Liver (tissue), 7 donors: ENCODE measurements at regions not wholly inside any gene's neighbourhood (a gene's known extent, or its start where the extent isn't known, plus 50 kb on each side); places are given as distances from the start of the nearest gene placed in this dataset.

Experiments used
- DNase-seq: peaks from one replicate; pipeline ENCODE4 v3.0.0-alpha.2; 2017; ENCODE audit warnings: low spot score
- H3K27ac ChIP-seq, 2 donors: one replicate each; pipeline ENCODE4 v1.7.0; 2013; ENCODE audit warnings: inconsistent platforms in 2 of 2, low read length in 2 of 2, control low read depth in 1 of 2, low read depth in 1 of 2, mild to moderate bottlenecking in 1 of 2
- H3K27me3 ChIP-seq, 4 donors: one replicate each; pipeline versions ENCODE4 v1.6.1 to v1.7.0; 2013; ENCODE audit warnings: low read length in 3 of 4, inconsistent platforms in 1 of 4, mild to moderate bottlenecking in 1 of 4, moderate library complexity in 1 of 4; ENCODE audit not compliant: control insufficient read depth in 4 of 4, insufficient read depth in 4 of 4
- H3K36me3 ChIP-seq, 4 donors: one replicate each; pipeline versions ENCODE4 v1.6.1 to v1.7.0; 2013; ENCODE audit warnings: low read length in 3 of 4, mild to moderate bottlenecking in 3 of 4, low read depth in 1 of 4, moderate library complexity in 1 of 4; ENCODE audit not compliant: control insufficient read depth in 4 of 4, insufficient read depth in 3 of 4
- H3K4me1 ChIP-seq, 4 donors: one replicate each; pipeline versions ENCODE4 v1.6.1 to v1.7.0; 2013; ENCODE audit warnings: low read length in 3 of 4, mild to moderate bottlenecking in 3 of 4, moderate library complexity in 1 of 4; ENCODE audit not compliant: control insufficient read depth in 4 of 4, insufficient read depth in 4 of 4
- H3K4me3 ChIP-seq, 3 donors: one replicate each; pipeline versions ENCODE4 v1.6.1 to v1.7.0; 2013; ENCODE audit warnings: low read length in 3 of 3, control low read depth in 1 of 3, low read depth in 1 of 3, mild to moderate bottlenecking in 1 of 3
- H3K9ac ChIP-seq, 2 donors: one replicate each; pipeline ENCODE4 v1.7.0; 2013; ENCODE audit warnings: low read length in 2 of 2, mild to moderate bottlenecking in 2 of 2, moderate library complexity in 2 of 2, control low read depth in 1 of 2, low read depth in 1 of 2
- H3K9me3 ChIP-seq, 4 donors: one replicate each; pipeline versions ENCODE4 v1.6.1 to v1.7.0; 2013; ENCODE audit warnings: low read length in 3 of 4; ENCODE audit not compliant: control insufficient read depth in 4 of 4
- EGR1 ChIP-seq, 2 donors: IDR thresholded peaks; 2 replicates each; pipeline ENCODE4 v1.6.1; 2016 to 2018; ENCODE audit warnings: antibody characterized with exemption in 2 of 2, low read depth in 2 of 2
- FOXA1 ChIP-seq: IDR thresholded peaks from 2 replicates; pipeline ENCODE4 v1.6.1; 2016; ENCODE audit warnings: antibody characterized with exemption
- FOXA2 ChIP-seq: IDR thresholded peaks from 2 replicates; pipeline ENCODE4 v1.6.1; 2016; ENCODE audit warnings: antibody characterized with exemption
- GABPA ChIP-seq, 2 donors: IDR thresholded peaks in 1 of 2; conservative IDR thresholded peaks in 1 of 2; 2 replicates each; pipeline ENCODE4 v1.6.1; 2016; ENCODE audit warnings: antibody characterized with exemption in 2 of 2, mild to moderate bottlenecking in 1 of 2, moderate library complexity in 1 of 2
- HNF4A ChIP-seq, 2 donors: conservative IDR thresholded peaks; 2 replicates each; pipeline ENCODE4 v1.6.1; 2016; ENCODE audit warnings: antibody characterized with exemption in 2 of 2, mild to moderate bottlenecking in 2 of 2
- HNF4G ChIP-seq: IDR thresholded peaks from 2 replicates; pipeline ENCODE4 v1.6.1; 2016; ENCODE audit warnings: antibody characterized with exemption
- JUND ChIP-seq, 2 donors: IDR thresholded peaks; 2 replicates each; pipeline ENCODE4 v1.6.1; 2016; ENCODE audit warnings: antibody characterized with exemption in 2 of 2
- NR2F2 ChIP-seq: IDR thresholded peaks from 2 replicates; pipeline ENCODE4 v1.6.1; 2016; ENCODE audit warnings: antibody characterized with exemption
- RAD21 ChIP-seq, 2 donors: IDR thresholded peaks; 2 replicates each; pipeline ENCODE4 v1.6.1; 2016; ENCODE audit warnings: antibody characterized with exemption in 2 of 2, mild to moderate bottlenecking in 2 of 2
- RXRA ChIP-seq, 2 donors: IDR thresholded peaks; 2 replicates each; pipeline ENCODE4 v1.6.1; 2017 to 2018; ENCODE audit warnings: antibody characterized with exemption in 2 of 2, mild to moderate bottlenecking in 1 of 2
- SP1 ChIP-seq: IDR thresholded peaks from 2 replicates; pipeline ENCODE4 v1.6.1; 2018; ENCODE audit warnings: antibody characterized with exemption, mild to moderate bottlenecking
- TAF1 ChIP-seq: conservative IDR thresholded peaks from 2 replicates; pipeline ENCODE4 v1.6.1; 2016; ENCODE audit warnings: antibody characterized with exemption, mild to moderate bottlenecking
- YY1 ChIP-seq: IDR thresholded peaks from 2 replicates; pipeline ENCODE4 v1.6.1; 2016; ENCODE audit warnings: antibody characterized with exemption, mild to moderate bottlenecking
- WGBS: extraction: QIAGEN DNeasy Blood & Tissue Kit; methylation state at CpG from one replicate; pipeline ENCODE4 v1.1.7; 2013; 5-methylcytosine and 5-hydroxymethylcytosine counted together
- TF ChIP-seq, protein P1 (sequence below): IDR thresholded peaks from 2 replicates; pipeline ENCODE4 v1.6.1; 2016; ENCODE audit warnings: antibody characterized with exemption
- TF ChIP-seq, protein P2 (sequence below): IDR thresholded peaks from 2 replicates; pipeline ENCODE4 v1.6.1; 2016; ENCODE audit warnings: antibody characterized with exemption, mild to moderate bottlenecking
- TF ChIP-seq, protein P3 (sequence below): IDR thresholded peaks from 2 replicates; pipeline ENCODE4 v1.6.1; 2016; ENCODE audit warnings: antibody characterized with exemption
- TF ChIP-seq, protein P4 (sequence below): IDR thresholded peaks from 2 replicates; pipeline ENCODE4 v1.6.1; 2016; ENCODE audit warnings: antibody characterized with exemption
- donor health status: healthy.
- donor health status: healthy.
- donor health status: healthy.
- donor health status: healthy.

DNA sequence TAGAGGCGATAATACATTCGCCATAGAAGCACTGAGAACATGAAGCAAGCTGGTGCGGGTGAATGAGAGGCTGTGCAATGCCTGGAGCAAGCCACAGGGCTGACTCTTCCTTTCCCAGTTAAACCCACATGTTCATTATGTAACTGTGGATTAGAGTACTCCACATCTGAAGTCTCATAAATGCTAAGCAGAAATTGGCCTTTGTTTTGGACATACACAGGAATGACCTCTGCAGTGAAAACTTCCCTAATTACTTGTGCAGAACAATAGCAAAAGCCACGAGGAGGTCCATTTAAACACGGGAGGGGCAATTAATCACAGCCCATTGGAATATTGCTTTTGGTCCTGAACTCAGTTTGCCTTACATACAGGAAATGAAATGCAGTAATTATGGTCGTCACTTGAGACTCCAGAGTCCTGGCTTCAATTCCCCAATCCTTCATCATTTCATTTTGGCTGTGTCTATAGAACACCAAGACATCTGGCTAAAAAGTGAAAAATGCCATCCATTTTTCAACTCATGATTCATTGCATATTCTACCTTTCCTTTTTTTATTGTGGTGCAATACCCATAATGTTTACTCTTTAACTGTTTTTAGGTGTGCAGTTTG is 78.7 kb upstream of the CXCL12 start:
- peaks cover 0 to 6% (median 0%) of the 10 kb centered on the region in 4 donors for H3K27me3 ChIP-seq
- no peaks in the 10 kb centered on the region for H3K9me3 ChIP-seq
- H3K4me3 ChIP-seq, result no peak overlapping the region
- H3K4me1 ChIP-seq, result no peaks in the 10 kb centered on the region
- no peak overlapping the region for H3K9ac ChIP-seq
- 68% methylated on average over 6 of the region's 6 CpGs for WGBS
- DNase-seq, result no peak
- TF ChIP-seq RAD21 (IDR thresholded peaks at IDR 0.05) (no peak), EGR1 (IDR thresholded peaks at IDR 0.05; ENCODE audit: low read depth in 2 of 2) (no peak), HNF4A (conservative IDR thresholded peaks at IDR 0.05) (no peak), NR2F2 (no peak), JUND (IDR thresholded peaks at IDR 0.05) (no peak), FOXA2 (no peak), TAF1 (no peak)
- TF ChIP-seq, protein P1, sequence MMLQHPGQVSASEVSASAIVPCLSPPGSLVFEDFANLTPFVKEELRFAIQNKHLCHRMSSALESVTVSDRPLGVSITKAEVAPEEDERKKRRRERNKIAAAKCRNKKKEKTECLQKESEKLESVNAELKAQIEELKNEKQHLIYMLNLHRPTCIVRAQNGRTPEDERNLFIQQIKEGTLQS, result no peak
- TF ChIP-seq, protein P2, sequence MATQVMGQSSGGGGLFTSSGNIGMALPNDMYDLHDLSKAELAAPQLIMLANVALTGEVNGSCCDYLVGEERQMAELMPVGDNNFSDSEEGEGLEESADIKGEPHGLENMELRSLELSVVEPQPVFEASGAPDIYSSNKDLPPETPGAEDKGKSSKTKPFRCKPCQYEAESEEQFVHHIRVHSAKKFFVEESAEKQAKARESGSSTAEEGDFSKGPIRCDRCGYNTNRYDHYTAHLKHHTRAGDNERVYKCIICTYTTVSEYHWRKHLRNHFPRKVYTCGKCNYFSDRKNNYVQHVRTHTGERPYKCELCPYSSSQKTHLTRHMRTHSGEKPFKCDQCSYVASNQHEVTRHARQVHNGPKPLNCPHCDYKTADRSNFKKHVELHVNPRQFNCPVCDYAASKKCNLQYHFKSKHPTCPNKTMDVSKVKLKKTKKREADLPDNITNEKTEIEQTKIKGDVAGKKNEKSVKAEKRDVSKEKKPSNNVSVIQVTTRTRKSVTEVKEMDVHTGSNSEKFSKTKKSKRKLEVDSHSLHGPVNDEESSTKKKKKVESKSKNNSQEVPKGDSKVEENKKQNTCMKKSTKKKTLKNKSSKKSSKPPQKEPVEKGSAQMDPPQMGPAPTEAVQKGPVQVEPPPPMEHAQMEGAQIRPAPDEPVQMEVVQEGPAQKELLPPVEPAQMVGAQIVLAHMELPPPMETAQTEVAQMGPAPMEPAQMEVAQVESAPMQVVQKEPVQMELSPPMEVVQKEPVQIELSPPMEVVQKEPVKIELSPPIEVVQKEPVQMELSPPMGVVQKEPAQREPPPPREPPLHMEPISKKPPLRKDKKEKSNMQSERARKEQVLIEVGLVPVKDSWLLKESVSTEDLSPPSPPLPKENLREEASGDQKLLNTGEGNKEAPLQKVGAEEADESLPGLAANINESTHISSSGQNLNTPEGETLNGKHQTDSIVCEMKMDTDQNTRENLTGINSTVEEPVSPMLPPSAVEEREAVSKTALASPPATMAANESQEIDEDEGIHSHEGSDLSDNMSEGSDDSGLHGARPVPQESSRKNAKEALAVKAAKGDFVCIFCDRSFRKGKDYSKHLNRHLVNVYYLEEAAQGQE, result no peak
- TF ChIP-seq, protein P3, sequence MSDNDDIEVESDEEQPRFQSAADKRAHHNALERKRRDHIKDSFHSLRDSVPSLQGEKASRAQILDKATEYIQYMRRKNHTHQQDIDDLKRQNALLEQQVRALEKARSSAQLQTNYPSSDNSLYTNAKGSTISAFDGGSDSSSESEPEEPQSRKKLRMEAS, result no peak
- H3K27ac ChIP-seq, result no peak overlapping the region
- no peaks in the 10 kb centered on the region for H3K36me3 ChIP-seq

DNA sequence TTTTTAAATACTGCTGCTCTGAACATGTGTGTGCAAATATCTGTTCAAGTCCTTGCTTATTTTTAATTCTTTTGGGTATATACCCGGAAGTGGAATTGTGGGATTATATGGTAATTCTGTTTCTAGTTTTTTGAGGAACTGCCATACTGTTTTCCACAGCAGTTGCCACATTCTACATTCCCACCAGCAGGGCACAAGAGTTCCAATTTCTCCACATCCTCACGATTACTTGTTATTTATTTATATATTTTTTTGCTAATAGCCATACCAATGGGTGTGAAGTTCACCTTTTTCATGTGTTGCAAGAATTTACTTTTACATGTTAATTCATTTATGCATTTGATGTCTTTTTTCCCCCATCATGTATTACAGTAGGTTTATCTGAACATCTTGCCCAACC is 79.6 kb upstream of the CXCL12 start:
- TF ChIP-seq YY1 (no peak), RAD21 (IDR thresholded peaks at IDR 0.05) (no peak), RXRA (IDR thresholded peaks at IDR 0.05) (no peak), GABPA (IDR thresholded peaks at IDR 0.05 in 1 of 2, conservative IDR thresholded peaks at IDR 0.05 in 1 of 2) (no peak), JUND (IDR thresholded peaks at IDR 0.05) (no peak), HNF4G (no peak), HNF4A (conservative IDR thresholded peaks at IDR 0.05) (no peak), TAF1 (no peak), FOXA2 (no peak), FOXA1 (no peak), SP1 (no peak), EGR1 (IDR thresholded peaks at IDR 0.05; ENCODE audit: low read depth in 2 of 2) (no peak)
- TF ChIP-seq, protein P4, sequence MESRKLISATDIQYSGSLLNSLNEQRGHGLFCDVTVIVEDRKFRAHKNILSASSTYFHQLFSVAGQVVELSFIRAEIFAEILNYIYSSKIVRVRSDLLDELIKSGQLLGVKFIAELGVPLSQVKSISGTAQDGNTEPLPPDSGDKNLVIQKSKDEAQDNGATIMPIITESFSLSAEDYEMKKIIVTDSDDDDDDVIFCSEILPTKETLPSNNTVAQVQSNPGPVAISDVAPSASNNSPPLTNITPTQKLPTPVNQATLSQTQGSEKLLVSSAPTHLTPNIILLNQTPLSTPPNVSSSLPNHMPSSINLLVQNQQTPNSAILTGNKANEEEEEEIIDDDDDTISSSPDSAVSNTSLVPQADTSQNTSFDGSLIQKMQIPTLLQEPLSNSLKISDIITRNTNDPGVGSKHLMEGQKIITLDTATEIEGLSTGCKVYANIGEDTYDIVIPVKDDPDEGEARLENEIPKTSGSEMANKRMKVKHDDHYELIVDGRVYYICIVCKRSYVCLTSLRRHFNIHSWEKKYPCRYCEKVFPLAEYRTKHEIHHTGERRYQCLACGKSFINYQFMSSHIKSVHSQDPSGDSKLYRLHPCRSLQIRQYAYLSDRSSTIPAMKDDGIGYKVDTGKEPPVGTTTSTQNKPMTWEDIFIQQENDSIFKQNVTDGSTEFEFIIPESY, result no peak
- DNase-seq, result no peak
- Histone ChIP-seq H3K9me3 (no peaks in the 10 kb centered on the region), H3K36me3 (no peaks in the 10 kb centered on the region), H3K4me3 (no peak overlapping the region), H3K4me1 (no peaks in the 10 kb centered on the region), H3K27ac (no peak overlapping the region), H3K9ac (no peak overlapping the region), H3K27me3 (peaks cover 0 to 6% (median 0%) of the 10 kb centered on the region in 4 donors)
- 44% methylated on average over 2 of the region's 2 CpGs for WGBS
